SK-N-SH (cell line): ENCODE measurements at regions not wholly inside any gene's neighbourhood (a gene's known extent, or its start where the extent isn't known, plus 50 kb on each side); places are given as distances from the start of the nearest gene placed in this dataset.

Source experiments
- CTCF ChIA-PET: fragments of 300-600, 350-600 bp; formaldehyde crosslinking; extraction: SDS; loops from one replicate; lab custom pipeline; 2021; lab: Yijun Ruan, JAX
- POLR2A ChIA-PET: fragments of 350-600 bp; sonication (Branson Sonifier 250); formaldehyde crosslinking; extraction: SDS; loops from one replicate; lab custom pipeline; 2020; ENCODE audit warnings: antibody characterized with exemption, inconsistent platforms; lab: Yijun Ruan, JAX
- DNase-seq: peaks from one replicate; pipeline ENCODE4 v3.0.0; 2012
- H2AFZ ChIP-seq: fragments of 200-600 bp; sonication (generic); 2 replicates; pipeline ENCODE4 v1.8.1; 2016; ENCODE audit warnings: antibody characterized with exemption, mild to moderate bottlenecking, low read depth
- H3F3A ChIP-seq: fragments of 200-600 bp; sonication (generic); replicated peaks from 2 replicates; pipeline ENCODE3; 2016; ENCODE audit warnings: antibody characterized with exemption, mild to moderate bottlenecking; ENCODE audit not compliant: insufficient read depth
- H3K27ac ChIP-seq, 2 experiments: fragments of 200-500 bp in 1 of 2; fragments of 200-600 bp in 1 of 2; sonication (Bioruptor generic) in 1 of 2; sonication (generic), shearing (Covaris generic) in 1 of 2; 2 replicates each; pipeline versions ENCODE4 v1.5.1 to v1.6.1; 2014 to 2016; ENCODE audit warnings: low read depth in 2 of 2, inconsistent platforms in 1 of 2, low read length in 1 of 2, mild to moderate bottlenecking in 1 of 2, mixed read lengths in 1 of 2
- H3K27me3 ChIP-seq: fragments of 200-600 bp; sonication (generic), shearing (Covaris generic); 2 replicates; pipeline ENCODE4 v1.6.1; 2016; ENCODE audit warnings: mixed run types; ENCODE audit not compliant: insufficient read depth
- H3K36me3 ChIP-seq, 2 experiments: fragments of 200-500 bp in 1 of 2; fragments of 200-600 bp in 1 of 2; sonication (Bioruptor generic) in 1 of 2; sonication (generic) in 1 of 2; replicated peaks in 1 of 2; 2 replicates each; pipeline versions ENCODE3 to v1.5.1; 2014 to 2016; ENCODE audit warnings: low read length in 1 of 2, mild to moderate bottlenecking in 1 of 2; ENCODE audit not compliant: insufficient read depth in 2 of 2, control insufficient read depth in 1 of 2
- H3K4me1 ChIP-seq, 2 experiments: fragments of 200-500 bp in 1 of 2; fragments of 200-600 bp in 1 of 2; sonication (Bioruptor generic) in 1 of 2; sonication (generic), shearing (Covaris generic) in 1 of 2; 2 replicates each; pipeline versions ENCODE4 v1.5.1 to v1.6.1; 2014 to 2016; ENCODE audit warnings: low read depth in 1 of 2, low read length in 1 of 2, mixed run types in 1 of 2; ENCODE audit not compliant: insufficient read depth in 2 of 2, control insufficient read depth in 1 of 2
- H3K4me2 ChIP-seq: fragments of 200-600 bp; sonication (generic), shearing (Covaris generic); 2 replicates; pipeline ENCODE4 v1.6.1; 2017; ENCODE audit warnings: mixed run types
- H3K4me3 ChIP-seq, 2 experiments: fragments of 200-500 bp in 1 of 2; fragments of 200-600 bp in 1 of 2; sonication (Bioruptor generic) in 1 of 2; sonication (generic), shearing (Covaris generic) in 1 of 2; 2 replicates each; pipeline versions ENCODE4 v1.5.1 to v1.8.1; 2014 to 2016; ENCODE audit warnings: low read depth in 2 of 2, inconsistent platforms in 1 of 2, low read length in 1 of 2, mild to moderate bottlenecking in 1 of 2, mixed read lengths in 1 of 2, moderate library complexity in 1 of 2
- H3K79me2 ChIP-seq: fragments of 200-600 bp; sonication (generic); 2 replicates; pipeline ENCODE4 v1.8.1; 2017; ENCODE audit warnings: mild to moderate bottlenecking; ENCODE audit not compliant: insufficient read depth
- H3K9ac ChIP-seq: fragments of 200-600 bp; sonication (generic); 2 replicates; pipeline ENCODE4 v1.6.1; 2017; ENCODE audit warnings: mixed run types
- H3K9me2 ChIP-seq: fragments of 200-600 bp; sonication (generic); 2 replicates; pipeline ENCODE4 v1.6.1; 2017; ENCODE audit warnings: mixed run types
- H3K9me3 ChIP-seq: fragments of 200-600 bp; sonication (generic); 2 replicates; pipeline ENCODE4 v1.6.1; 2017; ENCODE audit warnings: mixed run types, mild to moderate bottlenecking, moderate library complexity
- H4K20me1 ChIP-seq: fragments of 200-600 bp; sonication (generic); 2 replicates; pipeline ENCODE4 v1.6.1; 2017; ENCODE audit warnings: mild to moderate bottlenecking, mixed run types; ENCODE audit not compliant: insufficient read depth
- ELF1 ChIP-seq: IDR thresholded peaks from 2 replicates; pipeline ENCODE4 v1.4.0; 2012
- EP300 ChIP-seq, 2 experiments: IDR thresholded peaks; 2 replicates each; pipeline versions ENCODE4 v1.4.0 to v1.6.1; 2012; ENCODE audit warnings: borderline replicate concordance in 1 of 2, low read depth in 1 of 2, low read length in 1 of 2
- EZH2phosphoT487 ChIP-seq: fragments of 200-600 bp; sonication (generic); IDR thresholded peaks from 2 replicates; pipeline ENCODE4 v1.6.1; 2017; ENCODE audit warnings: low read depth, mixed run types, mild to moderate bottlenecking, antibody characterized with exemption, moderate library complexity, borderline replicate concordance
- FOXJ3 ChIP-seq: sonication (generic); formaldehyde crosslinking; IDR thresholded peaks from 2 replicates; pipeline ENCODE4 v1.5.1; 2020; ENCODE audit warnings: mild to moderate bottlenecking, missing genetic modification reagents
- GABPA ChIP-seq: IDR thresholded peaks from 2 replicates; pipeline ENCODE4 v1.4.0; 2012; ENCODE audit warnings: low read depth, mild to moderate bottlenecking
- JUND ChIP-seq: IDR thresholded peaks from 2 replicates; pipeline ENCODE4 v1.4.0; 2012
- NFIC ChIP-seq: IDR thresholded peaks from 2 replicates; pipeline ENCODE4 v1.4.0; 2012; ENCODE audit warnings: borderline replicate concordance
- PBX3 ChIP-seq: IDR thresholded peaks from 2 replicates; pipeline ENCODE4; 2012
- POLR2AphosphoS5 ChIP-seq: IDR thresholded peaks from 2 replicates; pipeline ENCODE4 v1.6.1; 2012; ENCODE audit warnings: low read depth, low read length
- RCOR1 ChIP-seq: fragments of 150-350 bp; IDR thresholded peaks from 2 replicates; pipeline ENCODE4 v1.6.1; 2017; ENCODE audit warnings: antibody characterized with exemption, low read length
- RFX5 ChIP-seq: IDR thresholded peaks from 2 replicates; pipeline ENCODE4 v1.6.1; 2012; ENCODE audit warnings: mild to moderate bottlenecking, improper control_type of control experiment, low read length
- TAF1 ChIP-seq: IDR thresholded peaks from 2 replicates; pipeline ENCODE4 v1.6.1; 2012; ENCODE audit warnings: low read depth, mild to moderate bottlenecking, low read length, moderate library complexity, borderline replicate concordance
- TCF12 ChIP-seq: IDR thresholded peaks from 2 replicates; pipeline ENCODE4 v1.4.0; 2012
- ZBTB33 ChIP-seq: IDR thresholded peaks from 2 replicates; pipeline ENCODE4 v1.4.0; 2012; ENCODE audit warnings: low read depth, borderline replicate concordance
- WGBS: methylation state at CpG from one replicate; pipeline ENCODE4 v1.1.6; 2017; ENCODE audit warnings: low lambda C conversion rate; 5-methylcytosine and 5-hydroxymethylcytosine counted together
- TF ChIP-seq, protein P1 (sequence below): IDR thresholded peaks from 2 replicates; pipeline ENCODE4 v1.4.0; 2012; ENCODE audit warnings: low read depth, borderline replicate concordance
- TF ChIP-seq, protein P2 (sequence below): fragments of 150-350 bp; IDR thresholded peaks from 2 replicates; pipeline ENCODE4 v1.6.1; 2016; ENCODE audit warnings: mild to moderate bottlenecking, low read depth, low read length

DNA sequence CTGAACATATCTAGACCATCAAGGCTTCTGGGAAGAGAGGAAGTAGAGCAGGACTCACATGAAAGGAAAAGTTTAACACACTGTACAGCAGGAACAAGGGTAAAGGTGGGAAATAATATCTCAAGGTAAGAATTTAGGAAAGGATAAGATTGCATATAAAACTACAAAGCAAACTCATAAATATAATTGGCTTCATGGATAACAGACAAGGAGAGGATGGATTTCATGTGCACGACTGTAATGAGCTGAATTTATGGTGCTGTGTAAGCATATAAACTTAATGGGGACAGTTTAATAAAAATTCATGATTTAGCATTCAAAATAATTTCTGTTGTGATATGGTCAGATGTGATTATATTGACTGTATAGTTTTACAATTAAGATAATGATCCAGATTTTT lies 298.0 kb downstream of the GXYLT1 start:
- DNase-seq: no peak
- ChIA-PET POLR2A (no interaction called here), CTCF (no interaction called here)
- TF ChIP-seq ZBTB33 (no peak), PBX3 (no peak), NFIC (no peak), ELF1 (no peak), TCF12 (no peak), FOXJ3 (CRISPR knock-in tag) (no peak), POLR2AphosphoS5 (no peak), TAF1 (no peak), JUND (no peak), RCOR1 (no peak), EP300 (IDR thresholded peaks at IDR 0.05; ENCODE audit: borderline replicate concordance in 1 of 2, low read depth in 1 of 2, low read length in 1 of 2) (no peak), EZH2phosphoT487 (no peak), RFX5 (no peak), GABPA (no peak)
- TF ChIP-seq, protein P1, sequence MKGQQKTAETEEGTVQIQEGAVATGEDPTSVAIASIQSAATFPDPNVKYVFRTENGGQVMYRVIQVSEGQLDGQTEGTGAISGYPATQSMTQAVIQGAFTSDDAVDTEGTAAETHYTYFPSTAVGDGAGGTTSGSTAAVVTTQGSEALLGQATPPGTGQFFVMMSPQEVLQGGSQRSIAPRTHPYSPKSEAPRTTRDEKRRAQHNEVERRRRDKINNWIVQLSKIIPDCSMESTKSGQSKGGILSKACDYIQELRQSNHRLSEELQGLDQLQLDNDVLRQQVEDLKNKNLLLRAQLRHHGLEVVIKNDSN: no peak
- TF ChIP-seq, protein P2, sequence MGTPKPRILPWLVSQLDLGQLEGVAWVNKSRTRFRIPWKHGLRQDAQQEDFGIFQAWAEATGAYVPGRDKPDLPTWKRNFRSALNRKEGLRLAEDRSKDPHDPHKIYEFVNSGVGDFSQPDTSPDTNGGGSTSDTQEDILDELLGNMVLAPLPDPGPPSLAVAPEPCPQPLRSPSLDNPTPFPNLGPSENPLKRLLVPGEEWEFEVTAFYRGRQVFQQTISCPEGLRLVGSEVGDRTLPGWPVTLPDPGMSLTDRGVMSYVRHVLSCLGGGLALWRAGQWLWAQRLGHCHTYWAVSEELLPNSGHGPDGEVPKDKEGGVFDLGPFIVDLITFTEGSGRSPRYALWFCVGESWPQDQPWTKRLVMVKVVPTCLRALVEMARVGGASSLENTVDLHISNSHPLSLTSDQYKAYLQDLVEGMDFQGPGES: no peak
- Histone ChIP-seq H3F3A (no peaks in the 10 kb centered on the region), H3K9me2 (no peaks in the 10 kb centered on the region), H3K9me3 (no peaks in the 10 kb centered on the region), H2AFZ (no peak overlapping the region), H4K20me1 (no peaks in the 10 kb centered on the region), H3K27me3 (no peaks in the 10 kb centered on the region), H3K4me2 (no peak overlapping the region), H3K79me2 (no peaks in the 10 kb centered on the region), H3K27ac (no peak overlapping the region), H3K36me3 (no peaks in the 10 kb centered on the region), H3K4me1 (no peaks in the 10 kb centered on the region), H3K9ac (no peak overlapping the region), H3K4me3 (no peak overlapping the region)
- 59% methylated on average over 1 of the region's 1 CpG for WGBS
